DND-41 (cell line): ENCODE measurements at regions not wholly inside any gene's neighbourhood (a gene's known extent, or its start where the extent isn't known, plus 50 kb on each side); places are given as distances from the start of the nearest gene placed in this dataset.

Experiments
- ATAC-seq: fragments of 200-7000 bp; cut with Tn5 transposase; 3 replicates; pipeline ENCODE4 v1.9.1; 2021; ENCODE audit warnings: low read depth; ENCODE audit not compliant: insufficient read depth
- DNase-seq: peaks from one replicate; pipeline ENCODE4 v3.0.0-alpha.2; 2020
- H2AFZ ChIP-seq: 2 replicates; pipeline ENCODE4 v1.6.0; 2012; ENCODE audit warnings: low read depth, low read length
- H3K27ac ChIP-seq: 2 replicates; pipeline ENCODE4 v1.5.1; 2012; ENCODE audit warnings: low read length, inconsistent platforms
- H3K27me3 ChIP-seq: fragments of 200-600 bp; sonication (generic); 2 replicates; pipeline ENCODE4 v1.6.0; 2012; ENCODE audit warnings: low read length, mild to moderate bottlenecking, inconsistent platforms; ENCODE audit not compliant: insufficient read depth, poor library complexity
- H3K36me3 ChIP-seq: 2 replicates; pipeline ENCODE4 v1.5.1; 2012; ENCODE audit warnings: low read length, inconsistent platforms; ENCODE audit not compliant: insufficient read depth
- H3K4me1 ChIP-seq: 2 replicates; pipeline ENCODE4 v1.5.1; 2012; ENCODE audit warnings: mild to moderate bottlenecking, low read length; ENCODE audit not compliant: insufficient read depth
- H3K4me2 ChIP-seq: 2 replicates; pipeline ENCODE4 v1.6.0; 2012; ENCODE audit warnings: mild to moderate bottlenecking, moderate library complexity, low read length, inconsistent platforms; ENCODE audit not compliant: insufficient read depth
- H3K4me3 ChIP-seq, 2 experiments: fragments of 200-600 bp in 1 of 2; shearing (Covaris generic) in 1 of 2; 2 replicates each; pipeline ENCODE4 v1.5.1; 2012 to 2016; ENCODE audit warnings: inconsistent platforms in 2 of 2, low read length in 2 of 2, mild to moderate bottlenecking in 2 of 2, low read depth in 1 of 2, moderate library complexity in 1 of 2
- H3K79me2 ChIP-seq: 2 replicates; pipeline ENCODE4 v1.6.0; 2012; ENCODE audit warnings: low read length, inconsistent platforms; ENCODE audit not compliant: insufficient read depth
- H3K9ac ChIP-seq: 2 replicates; pipeline ENCODE4 v1.6.0; 2012; ENCODE audit warnings: low read depth, mild to moderate bottlenecking, inconsistent platforms, low read length, moderate library complexity
- H3K9me3 ChIP-seq: 2 replicates; pipeline ENCODE4 v1.5.1; 2012; ENCODE audit warnings: low read length, moderate library complexity, mild to moderate bottlenecking, inconsistent platforms; ENCODE audit not compliant: insufficient read depth, severe bottlenecking
- H4K20me1 ChIP-seq: 2 replicates; pipeline ENCODE4 v1.6.0; 2012; ENCODE audit warnings: low read length; ENCODE audit not compliant: insufficient read depth
- EZH2 ChIP-seq: IDR thresholded peaks from 3 replicates; pipeline ENCODE4 v1.6.1; 2012; ENCODE audit warnings: borderline replicate concordance, low read depth, mild to moderate bottlenecking, moderate library complexity, low read length, inconsistent platforms; ENCODE audit not compliant: severe bottlenecking
- TF ChIP-seq, protein P1 (sequence below): IDR thresholded peaks from 2 replicates; pipeline ENCODE4 v1.5.1; 2012; ENCODE audit warnings: borderline replicate concordance, low read length, moderate library complexity, mild to moderate bottlenecking; ENCODE audit not compliant: poor library complexity, severe bottlenecking; ENCODE audit errors: extremely low read depth

DNA sequence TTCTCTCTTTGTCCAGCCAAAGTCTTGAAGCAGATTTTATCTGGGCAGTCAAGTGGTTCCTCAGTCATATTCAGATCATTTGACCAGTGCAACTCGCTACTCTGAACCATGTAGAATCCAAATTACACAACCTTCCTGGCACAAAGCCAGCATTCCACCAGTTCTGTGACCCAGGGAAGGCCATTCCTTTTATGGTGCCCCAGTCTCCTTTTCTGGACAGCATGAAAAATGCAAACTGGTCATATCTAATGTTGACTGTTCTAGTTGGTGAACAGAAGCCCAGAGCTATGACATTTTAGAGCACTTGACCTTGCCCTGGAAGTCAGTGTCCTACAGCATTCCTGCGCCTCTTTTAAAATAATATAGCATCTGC lies 364.6 kb downstream of the BRINP1 start:
- Histone ChIP-seq H3K4me1 (no peaks in the 10 kb centered on the region), H3K79me2 (no peaks in the 10 kb centered on the region), H3K4me3 (no peak overlapping the region), H3K4me2 (no peak overlapping the region), H3K27me3 (no peaks in the 10 kb centered on the region), H3K9me3 (no peaks in the 10 kb centered on the region), H3K36me3 (no peaks in the 10 kb centered on the region), H4K20me1 (no peaks in the 10 kb centered on the region), H2AFZ (no peak overlapping the region), H3K27ac (no peak overlapping the region), H3K9ac (no peak overlapping the region)
- DNase-seq (no peak), ATAC-seq (no peak)
- TF ChIP-seq, protein P1, sequence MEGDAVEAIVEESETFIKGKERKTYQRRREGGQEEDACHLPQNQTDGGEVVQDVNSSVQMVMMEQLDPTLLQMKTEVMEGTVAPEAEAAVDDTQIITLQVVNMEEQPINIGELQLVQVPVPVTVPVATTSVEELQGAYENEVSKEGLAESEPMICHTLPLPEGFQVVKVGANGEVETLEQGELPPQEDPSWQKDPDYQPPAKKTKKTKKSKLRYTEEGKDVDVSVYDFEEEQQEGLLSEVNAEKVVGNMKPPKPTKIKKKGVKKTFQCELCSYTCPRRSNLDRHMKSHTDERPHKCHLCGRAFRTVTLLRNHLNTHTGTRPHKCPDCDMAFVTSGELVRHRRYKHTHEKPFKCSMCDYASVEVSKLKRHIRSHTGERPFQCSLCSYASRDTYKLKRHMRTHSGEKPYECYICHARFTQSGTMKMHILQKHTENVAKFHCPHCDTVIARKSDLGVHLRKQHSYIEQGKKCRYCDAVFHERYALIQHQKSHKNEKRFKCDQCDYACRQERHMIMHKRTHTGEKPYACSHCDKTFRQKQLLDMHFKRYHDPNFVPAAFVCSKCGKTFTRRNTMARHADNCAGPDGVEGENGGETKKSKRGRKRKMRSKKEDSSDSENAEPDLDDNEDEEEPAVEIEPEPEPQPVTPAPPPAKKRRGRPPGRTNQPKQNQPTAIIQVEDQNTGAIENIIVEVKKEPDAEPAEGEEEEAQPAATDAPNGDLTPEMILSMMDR, result no peak
- TF ChIP-seq EZH2, result no peak

DNA sequence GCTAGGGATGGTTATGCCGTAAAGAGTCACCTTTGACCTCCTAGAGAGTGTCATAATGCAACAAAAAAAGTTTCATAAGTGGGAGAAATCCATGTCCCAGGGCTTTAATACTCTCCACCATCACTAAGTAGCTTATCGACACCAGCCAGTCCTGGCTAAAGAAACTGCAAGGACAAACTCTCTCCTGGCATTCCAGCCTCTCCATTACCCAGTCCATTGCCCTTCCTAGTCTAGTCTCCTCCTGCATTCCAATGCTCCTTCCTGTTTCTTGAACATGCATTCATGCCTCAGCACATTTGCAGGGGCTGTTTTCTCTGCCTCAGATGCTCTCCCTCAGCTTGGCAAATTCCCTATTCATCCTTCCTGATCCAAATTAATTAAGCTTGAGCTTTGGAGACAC lies 364.1 kb downstream of the BRINP1 start:
- Histone ChIP-seq H3K4me2 (no peak overlapping the region), H3K27me3 (no peaks in the 10 kb centered on the region), H3K79me2 (no peaks in the 10 kb centered on the region), H4K20me1 (no peaks in the 10 kb centered on the region), H3K4me3 (no peak overlapping the region), H3K9ac (no peak overlapping the region), H3K4me1 (no peaks in the 10 kb centered on the region), H2AFZ (no peak overlapping the region), H3K9me3 (no peaks in the 10 kb centered on the region), H3K36me3 (no peaks in the 10 kb centered on the region), H3K27ac (no peak overlapping the region)
- no peak for ATAC-seq
- TF ChIP-seq EZH2, result no peak
- TF ChIP-seq, protein P1, result no peak
- DNase-seq, result no peak

DNA sequence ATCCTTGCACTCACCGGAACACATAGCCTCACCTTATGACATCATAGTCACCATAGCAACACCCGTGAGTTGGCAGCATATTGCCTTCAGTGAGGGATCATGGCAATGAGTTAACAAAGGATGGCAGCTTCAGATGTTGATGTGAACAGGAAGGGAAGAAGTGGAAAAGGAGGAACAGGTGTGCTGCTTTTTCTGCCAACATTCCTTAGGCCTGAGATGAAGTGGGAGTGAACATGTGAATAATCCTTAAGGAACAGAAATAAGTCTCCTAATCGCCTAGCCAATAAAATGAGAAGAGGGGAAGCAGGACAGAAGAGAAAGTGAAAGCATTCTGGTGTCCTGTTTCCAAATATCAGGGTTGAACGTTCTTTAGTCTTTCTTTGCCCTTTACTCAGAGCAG lies 360.0 kb downstream of the BRINP1 start:
- Histone ChIP-seq H3K9ac (no peak overlapping the region), H3K4me2 (peak overlapping the region; percentile 42; the same call in 1 of the 2 replicates), H3K27me3 (no peaks in the 10 kb centered on the region), H2AFZ (peak overlapping the region; percentile 45; the same call in 1 of the 2 replicates), H3K27ac (no peak overlapping the region), H4K20me1 (no peaks in the 10 kb centered on the region), H3K4me1 (no peaks in the 10 kb centered on the region), H3K36me3 (no peaks in the 10 kb centered on the region), H3K9me3 (no peaks in the 10 kb centered on the region), H3K4me3 (0 out of 4 replicates have a peak overlapping the region, but pooled peaks of 1 of the 2 experiments have one; percentile 24), H3K79me2 (no peaks in the 10 kb centered on the region)
- DNase-seq, result no peak
- no peak for TF ChIP-seq EZH2
- TF ChIP-seq, protein P1, result no peak
- ATAC-seq, result no peak

DNA sequence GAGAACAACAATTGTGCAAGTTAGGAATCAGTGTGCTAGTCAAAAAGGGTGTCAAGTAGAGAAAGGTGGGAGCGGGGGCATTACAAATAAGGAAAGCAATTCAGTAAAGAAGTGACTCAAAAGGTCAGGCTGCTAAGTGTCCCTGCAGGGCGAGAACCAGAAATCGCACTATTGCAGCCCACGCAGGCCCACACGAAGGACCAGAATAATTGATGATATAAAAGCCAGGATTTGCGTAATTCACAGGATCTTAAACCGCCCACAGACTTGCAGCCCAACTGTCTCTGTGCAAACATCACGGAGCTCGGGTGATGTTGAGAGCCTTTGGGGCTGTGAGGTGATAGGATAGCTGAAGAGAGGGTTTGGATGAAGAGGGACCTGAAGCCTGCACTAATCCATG lies 349.0 kb downstream of the BRINP1 start:
- no peak overlapping the region for H3K4me3 ChIP-seq
- DNase-seq (no peak), ATAC-seq (no peak)
- no peaks in the 10 kb centered on the region for H3K79me2 ChIP-seq
- no peak overlapping the region for H3K27ac ChIP-seq
- no peaks in the 10 kb centered on the region for H3K4me1 ChIP-seq
- H4K20me1 ChIP-seq, result no peaks in the 10 kb centered on the region
- H3K27me3 ChIP-seq, result no peaks in the 10 kb centered on the region
- H3K4me2 ChIP-seq, result no peak overlapping the region
- TF ChIP-seq, protein P1, result no peak
- no peak for TF ChIP-seq EZH2
- no peaks in the 10 kb centered on the region for H3K36me3 ChIP-seq
- H3K9me3 ChIP-seq, result no peaks in the 10 kb centered on the region
- H2AFZ ChIP-seq, result no peak overlapping the region
- H3K9ac ChIP-seq, result no peak overlapping the region
